ENCODE measurements at regions not wholly inside any gene's neighbourhood (a gene's known extent, or its start where the extent isn't known, plus 50 kb on each side); places are given as distances from the start of the nearest gene placed in this dataset.
"Not testable (repeated sequence)": the region's sequence is repeated elsewhere in the genome, so short reads cannot be mapped to it uniquely, and the experiment has no call there.

- H3K4me1 Mint-ChIP-seq = no peaks in the 10 kb centered on the region
- ChIA-PET POLR2A (no interaction called here), CTCF (no interaction called here)
Measured at GRCh38 chrX:68989456-68989855, 160.6 kb downstream of the EFNB1 start.

GRCh38 chrX:68988865-68989264, 160.0 kb downstream of the EFNB1 start:
- Mint-ChIP-seq H3K27me3 (no peaks in the 10 kb centered on the region), H3K4me1 (no peaks in the 10 kb centered on the region), H3K4me3 (no peak overlapping the region), H3K9me3 (no peaks in the 10 kb centered on the region), H3K27ac (no peak overlapping the region), H3K36me3 (ENCODE audit: low read depth) (no peaks in the 10 kb centered on the region)
- POLR2A ChIA-PET = no interaction called here
- CTCF ChIA-PET = no interaction called here
- no peak for DNase-seq

More at GRCh38 chrX:68989456-68989855, 160.6 kb downstream of the EFNB1 start:
- H3K36me3 Mint-ChIP-seq (ENCODE audit: low read depth) = no peaks in the 10 kb centered on the region
- no peak overlapping the region for H3K4me3 Mint-ChIP-seq
- DNase-seq = no peak
- H3K27ac Mint-ChIP-seq = no peak overlapping the region
- no peaks in the 10 kb centered on the region for H3K27me3 Mint-ChIP-seq
- no peaks in the 10 kb centered on the region for H3K9me3 Mint-ChIP-seq

- Mint-ChIP-seq H3K4me1 (no peaks in the 10 kb centered on the region), H3K4me3 (no peak overlapping the region), H3K9me3 (no peaks in the 10 kb centered on the region), H3K27ac (no peak overlapping the region), H3K36me3 (ENCODE audit: low read depth) (no peaks in the 10 kb centered on the region), H3K27me3 (no peaks in the 10 kb centered on the region)
- DNase-seq = no peak
- ChIA-PET CTCF (no interaction called here), POLR2A (no interaction called here)
Measured at GRCh38 chrX:68985135-68985755, 156.4 kb downstream of the EFNB1 start.

- ChIA-PET POLR2A (no interaction called here), CTCF (interaction anchor here (0.8 kb wide), 1 partner anchor 18 kb away, joined by 3 read pairs; no protein-coding TSS in a partner anchor)
- Mint-ChIP-seq H3K4me3 (no peak overlapping the region), H3K27ac (no peak overlapping the region), H3K27me3 (no peaks in the 10 kb centered on the region), H3K4me1 (no peaks in the 10 kb centered on the region), H3K9me3 (no peaks in the 10 kb centered on the region), H3K36me3 (ENCODE audit: low read depth) (no peaks in the 10 kb centered on the region)
- no peak for DNase-seq
Measured at GRCh38 chrX:68983004-68983857, 154.4 kb downstream of the EFNB1 start.

GRCh38 chrX:68982476-68982875, 153.7 kb downstream of the EFNB1 start:
- Mint-ChIP-seq H3K4me1 (no peaks in the 10 kb centered on the region), H3K27ac (no peak overlapping the region), H3K27me3 (no peaks in the 10 kb centered on the region), H3K36me3 (ENCODE audit: low read depth) (no peaks in the 10 kb centered on the region), H3K4me3 (no peak overlapping the region), H3K9me3 (no peaks in the 10 kb centered on the region)
- ChIA-PET CTCF (no interaction called here), POLR2A (no interaction called here)
- no peak for DNase-seq

- no peak for DNase-seq
- ChIA-PET CTCF (interaction anchor here (0.6 to 0.7 kb wide), 2 partner anchors 20 to 66 kb away, joined by 3 read pairs; no protein-coding TSS in a partner anchor), POLR2A (no interaction called here)
- Mint-ChIP-seq H3K4me3 (no peak overlapping the region), H3K4me1 (no peaks in the 10 kb centered on the region), H3K27me3 (no peaks in the 10 kb centered on the region), H3K9me3 (no peaks in the 10 kb centered on the region), H3K36me3 (ENCODE audit: low read depth) (no peaks in the 10 kb centered on the region), H3K27ac (no peak overlapping the region)
Measured at GRCh38 chrX:68980906-68981616, 152.2 kb downstream of the EFNB1 start.

- ChIA-PET POLR2A (no interaction called here), CTCF (no interaction called here)
- H3K4me1 Mint-ChIP-seq = no peaks in the 10 kb centered on the region
- DNase-seq = no peak
- H3K27me3 Mint-ChIP-seq = no peaks in the 10 kb centered on the region
- no peak overlapping the region for H3K27ac Mint-ChIP-seq
- no peak overlapping the region for H3K4me3 Mint-ChIP-seq
- no peaks in the 10 kb centered on the region for H3K36me3 Mint-ChIP-seq (ENCODE audit: low read depth)
- no peaks in the 10 kb centered on the region for H3K9me3 Mint-ChIP-seq
Measured at GRCh38 chrX:68978655-68979054, 149.8 kb downstream of the EFNB1 start.

GRCh38 chrX:68978255-68978654, 149.4 kb downstream of the EFNB1 start:
- Mint-ChIP-seq H3K27me3 (no peaks in the 10 kb centered on the region), H3K9me3 (no peaks in the 10 kb centered on the region), H3K36me3 (ENCODE audit: low read depth) (no peaks in the 10 kb centered on the region), H3K4me1 (no peaks in the 10 kb centered on the region), H3K27ac (no peak overlapping the region), H3K4me3 (no peak overlapping the region)
- ChIA-PET CTCF (no interaction called here), POLR2A (no interaction called here)
- DNase-seq = no peak

GRCh38 chrX:68953331-68953730, 124.5 kb downstream of the EFNB1 start:
- H3K9me3 Mint-ChIP-seq = no peaks in the 10 kb centered on the region
- no peak overlapping the region for H3K27ac Mint-ChIP-seq
- ChIA-PET CTCF (no interaction called here), POLR2A (no interaction called here)
- DNase-seq = no peak
- H3K27me3 Mint-ChIP-seq = peaks cover 2% of the 10 kb centered on the region
- no peak overlapping the region for H3K4me3 Mint-ChIP-seq
- H3K4me1 Mint-ChIP-seq = no peaks in the 10 kb centered on the region
- no peaks in the 10 kb centered on the region for H3K36me3 Mint-ChIP-seq (ENCODE audit: low read depth)

GRCh38 chrX:68951942-68952619, 123.3 kb downstream of the EFNB1 start:
- H3K4me3 Mint-ChIP-seq; H3K27ac Mint-ChIP-seq; H3K4me1 Mint-ChIP-seq; H3K27me3 Mint-ChIP-seq; H3K36me3 Mint-ChIP-seq (ENCODE audit: low read depth); H3K9me3 Mint-ChIP-seq; DNase-seq; POLR2A ChIA-PET: not testable (repeated sequence)
- CTCF ChIA-PET = interaction anchor here (1.8 kb wide), 1 partner anchor 12 kb away, joined by 3 read pairs; no protein-coding TSS in a partner anchor

- ChIA-PET POLR2A (no interaction called here), CTCF (interaction anchor here (1.8 kb wide), 1 partner anchor 11 kb away, joined by 3 read pairs; no protein-coding TSS in a partner anchor)
- Mint-ChIP-seq H3K4me3 (no peak overlapping the region), H3K4me1 (no peaks in the 10 kb centered on the region), H3K27me3 (peaks cover 2% of the 10 kb centered on the region), H3K27ac (no peak overlapping the region), H3K36me3 (ENCODE audit: low read depth) (no peaks in the 10 kb centered on the region), H3K9me3 (no peaks in the 10 kb centered on the region)
- no peak for DNase-seq
Measured at GRCh38 chrX:68950937-68951336, 122.1 kb downstream of the EFNB1 start.

GRCh38 chrX:68947882-68948605, 119.2 kb downstream of the EFNB1 start:
- Mint-ChIP-seq H3K4me1 (no peaks in the 10 kb centered on the region), H3K4me3 (no peak overlapping the region), H3K36me3 (ENCODE audit: low read depth) (no peaks in the 10 kb centered on the region), H3K27me3 (no peaks in the 10 kb centered on the region), H3K27ac (no peak overlapping the region), H3K9me3 (no peaks in the 10 kb centered on the region)
- no peak for DNase-seq
- ChIA-PET POLR2A (no interaction called here), CTCF (no interaction called here)
